LNCAP (cell line): ENCODE measurements at regions not wholly inside any gene's neighbourhood (a gene's known extent, or its start where the extent isn't known, plus 50 kb on each side); places are given as distances from the start of the nearest gene placed in this dataset.

ENCODE experiments used
- CTCF ChIP-seq: fragments of 450-650 bp; IDR thresholded peaks from 2 replicates; pipeline ENCODE4 v1.5.1; 2017; ENCODE audit warnings: mild to moderate bottlenecking

DNA sequence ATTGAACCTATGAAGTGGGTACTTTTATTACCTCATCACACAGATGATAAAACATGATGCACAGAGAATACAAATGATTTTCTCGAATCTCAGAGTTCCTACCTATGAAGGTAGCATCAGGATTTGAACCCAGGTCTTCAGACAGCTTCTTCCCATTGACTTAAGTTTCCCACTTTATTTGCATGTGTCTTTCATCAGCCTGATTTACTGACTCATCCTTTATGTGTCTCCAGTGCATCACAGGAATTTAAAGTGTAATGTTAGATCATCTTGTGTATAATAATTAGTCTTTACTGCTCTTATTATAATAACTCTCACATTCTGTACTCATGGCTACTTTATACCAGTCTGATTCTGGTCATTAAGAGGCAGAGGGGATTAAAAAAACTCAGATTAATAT is 449.4 kb upstream of the SUCLG2 start:
- no peak for TF ChIP-seq CTCF

DNA sequence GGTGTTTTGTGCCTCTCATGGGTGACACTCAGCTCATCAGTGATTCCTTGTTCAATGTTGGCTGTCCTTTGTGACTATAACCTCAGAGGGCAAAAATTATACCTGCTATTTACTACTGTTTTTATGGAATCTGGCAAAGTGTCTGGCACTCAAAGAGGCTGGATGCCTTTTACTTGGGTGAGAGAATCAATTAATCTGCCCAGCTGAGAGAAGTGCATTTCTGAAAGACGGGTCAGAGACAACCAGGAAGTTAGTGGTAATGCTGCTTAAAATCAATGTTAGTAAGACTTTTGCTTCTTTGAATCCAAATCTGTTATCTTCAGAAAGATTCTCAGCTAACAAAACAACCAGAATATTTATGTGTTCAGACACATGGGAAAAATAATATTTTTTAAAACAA is 436.2 kb upstream of the SUCLG2 start:
- TF ChIP-seq CTCF: no peak

DNA sequence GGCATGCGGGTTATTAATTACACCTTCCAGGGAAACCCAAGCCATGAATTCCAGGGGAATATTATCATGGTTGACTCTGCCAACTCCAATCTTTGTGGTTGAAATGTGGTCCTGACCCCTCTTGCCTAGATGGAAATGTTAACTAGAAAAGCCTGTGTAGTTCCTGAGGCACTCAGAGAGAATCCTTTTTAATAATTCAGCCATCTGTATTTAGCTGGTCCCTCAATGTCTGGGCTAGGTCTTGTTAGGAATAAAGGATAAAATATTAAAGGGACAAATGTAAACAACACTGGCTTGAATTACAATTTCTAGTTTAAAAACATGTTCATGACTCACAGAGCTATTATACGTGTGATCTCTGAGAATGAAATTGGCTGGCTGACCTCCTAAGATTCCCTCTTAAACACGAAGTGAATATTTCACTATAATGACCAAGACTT is 435.2 kb upstream of the SUCLG2 start:
- TF ChIP-seq CTCF: no peak

DNA sequence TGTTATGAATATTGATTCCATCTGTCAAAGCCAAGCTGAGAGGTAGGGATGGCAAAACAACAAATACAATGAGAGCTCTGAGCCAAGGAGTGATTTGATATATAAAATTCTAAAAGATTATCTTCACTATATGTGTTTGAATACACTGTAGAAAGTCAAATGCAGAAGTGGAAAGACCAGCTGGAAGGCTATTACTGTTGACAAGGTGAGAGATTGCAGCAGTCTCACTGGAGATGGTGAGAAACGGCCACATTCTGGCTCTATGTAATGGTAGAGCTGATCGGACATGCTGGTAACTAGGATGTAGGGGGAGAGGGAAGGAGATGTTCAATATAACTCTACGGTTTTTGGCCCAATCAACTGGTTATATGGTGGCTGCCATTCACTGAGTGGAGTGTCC is 434.2 kb upstream of the SUCLG2 start:
- TF ChIP-seq CTCF: no peak

DNA sequence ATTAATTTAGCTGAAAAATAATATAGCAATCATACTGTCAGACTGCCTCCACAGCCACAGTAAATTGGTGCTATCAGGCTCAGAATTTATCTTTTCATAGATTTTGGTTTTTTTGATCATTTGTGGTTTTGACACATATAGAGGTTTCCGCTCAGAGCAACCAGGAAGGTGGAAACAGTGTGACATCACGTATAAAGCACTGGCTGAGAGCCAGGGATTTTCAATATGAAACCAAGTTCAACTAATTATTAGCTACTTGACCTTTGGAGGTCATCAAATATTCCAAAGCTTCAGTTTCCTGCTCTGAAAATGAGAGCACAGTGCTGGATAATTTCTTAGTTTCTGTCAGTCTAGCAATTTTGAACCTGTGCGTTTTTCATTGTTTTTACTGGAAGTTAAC is 433.8 kb upstream of the SUCLG2 start:
- TF ChIP-seq CTCF: no peak

DNA sequence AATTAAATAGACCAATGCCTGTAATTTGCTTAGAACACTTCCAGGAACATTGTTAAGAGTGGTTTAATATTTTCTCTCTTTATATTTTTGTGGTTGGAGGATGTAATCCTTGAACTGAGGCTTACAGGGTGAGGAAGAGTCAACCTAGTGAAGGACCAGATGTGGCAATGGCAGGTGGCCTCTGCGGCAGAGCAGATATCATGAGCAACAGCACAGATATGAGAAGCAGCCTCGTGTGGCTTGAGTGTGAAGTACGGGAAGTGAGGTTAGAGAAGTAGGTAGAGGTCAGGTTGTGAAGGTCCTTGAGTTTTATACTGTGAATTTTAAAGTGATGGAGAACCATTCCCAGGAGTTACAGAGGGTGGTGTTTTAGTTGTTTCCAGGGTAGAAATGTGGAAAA is 417.6 kb upstream of the SUCLG2 start:
- no peak for TF ChIP-seq CTCF

GRCh38 chr3:68070186-68070585 is 415.8 kb upstream of the SUCLG2 start:
- no peak for TF ChIP-seq CTCF

DNA sequence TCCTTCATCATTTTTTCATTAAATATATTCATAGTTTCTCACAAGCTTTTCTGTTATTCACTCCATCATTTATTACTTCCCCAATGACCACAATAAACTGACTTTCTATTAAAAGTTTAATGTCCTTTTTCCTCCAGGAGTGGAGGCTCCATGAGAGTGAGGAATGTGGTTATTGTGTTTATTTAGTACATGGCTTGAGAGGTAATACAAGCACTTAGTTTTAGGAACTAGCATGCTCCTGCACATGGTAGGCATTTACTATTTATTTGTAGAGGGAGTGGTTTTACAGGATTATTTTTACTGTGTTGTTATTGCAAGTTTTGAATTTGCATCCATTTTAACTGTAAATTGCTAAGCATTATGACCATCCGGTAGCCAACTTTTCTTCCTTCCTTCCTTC is 412.9 kb upstream of the SUCLG2 start:
- TF ChIP-seq CTCF: no peak
